Nephron progenitor cell (in vitro differentiated cells): ENCODE measurements at regions not wholly inside any gene's neighbourhood (a gene's known extent, or its start where the extent isn't known, plus 50 kb on each side); places are given as distances from the start of the nearest gene placed in this dataset.
"Not testable (repeated sequence)": the region's sequence is repeated elsewhere in the genome, so short reads cannot be mapped to it uniquely, and the experiment has no call there.

Experiments
- DNase-seq: peaks from one replicate; pipeline ENCODE4 v3.0.0; 2021
- H3K27ac Mint-ChIP-seq: 2 replicates; pipeline ENCODE4 v1.8.0; 2021; ENCODE audit warnings: mild to moderate bottlenecking, moderate library complexity, mixed read lengths
- H3K27me3 Mint-ChIP-seq: 2 replicates; pipeline ENCODE4 v1.8.0; 2021; ENCODE audit warnings: mild to moderate bottlenecking, low read depth, mixed read lengths; ENCODE audit not compliant: poor library complexity
- H3K36me3 Mint-ChIP-seq: 2 replicates; pipeline ENCODE4 v1.8.0; 2021; ENCODE audit warnings: low read depth, mixed read lengths
- H3K4me1 Mint-ChIP-seq: 2 replicates; pipeline ENCODE4 v1.8.0; 2021; ENCODE audit warnings: mixed read lengths
- H3K4me3 Mint-ChIP-seq: 2 replicates; pipeline ENCODE4 v1.8.0; 2021; ENCODE audit warnings: mild to moderate bottlenecking, moderate library complexity, mixed read lengths
- H3K9me3 Mint-ChIP-seq: 2 replicates; pipeline ENCODE4 v1.8.0; 2021; ENCODE audit warnings: mild to moderate bottlenecking, moderate library complexity, mixed read lengths
- CTCF ChIP-seq: fragments of 200-600 bp; sonication (generic); IDR thresholded peaks from 2 replicates; pipeline ENCODE4 v1.5.0; 2021; ENCODE audit warnings: antibody characterized with exemption

GRCh38 chr18:59983506-59983905 is 83.7 kb downstream of the PMAIP1 start:
- Mint-ChIP-seq H3K27me3 (peaks cover 5% of the 10 kb centered on the region), H3K9me3 (no peaks in the 10 kb centered on the region), H3K27ac (no peak overlapping the region), H3K4me3 (no peak overlapping the region), H3K36me3 (no peaks in the 10 kb centered on the region), H3K4me1 (peaks cover 4% of the 10 kb centered on the region)
- DNase-seq: no peak
- TF ChIP-seq CTCF: no peak

GRCh38 chr18:59980188-59980637 is 80.4 kb downstream of the PMAIP1 start:
- Mint-ChIP-seq H3K36me3 (no peaks in the 10 kb centered on the region), H3K27ac (no peak overlapping the region), H3K27me3 (peaks cover 5% of the 10 kb centered on the region), H3K4me3 (no peak overlapping the region), H3K9me3 (no peaks in the 10 kb centered on the region), H3K4me1 (no peaks in the 10 kb centered on the region)
- no peak for TF ChIP-seq CTCF
- no peak for DNase-seq

- DNase-seq: no peak
- no peaks in the 10 kb centered on the region for H3K9me3 Mint-ChIP-seq
- no peaks in the 10 kb centered on the region for H3K27me3 Mint-ChIP-seq
- H3K4me1 Mint-ChIP-seq: no peaks in the 10 kb centered on the region
- no peaks in the 10 kb centered on the region for H3K36me3 Mint-ChIP-seq
- no peak for TF ChIP-seq CTCF
- H3K4me3 Mint-ChIP-seq: no peak overlapping the region
- no peak overlapping the region for H3K27ac Mint-ChIP-seq
Measured at GRCh38 chr18:59971871-59972428, 72.2 kb downstream of the PMAIP1 start.

GRCh38 chr18:59971144-59971543 is 71.3 kb downstream of the PMAIP1 start:
- H3K4me1 Mint-ChIP-seq, DNase-seq, H3K9me3 Mint-ChIP-seq, H3K27me3 Mint-ChIP-seq, H3K27ac Mint-ChIP-seq, H3K36me3 Mint-ChIP-seq, H3K4me3 Mint-ChIP-seq: not testable (repeated sequence)

GRCh38 chr18:59969477-59970028 is 69.8 kb downstream of the PMAIP1 start:
- H3K27me3 Mint-ChIP-seq, H3K27ac Mint-ChIP-seq, H3K4me1 Mint-ChIP-seq, DNase-seq, H3K9me3 Mint-ChIP-seq, H3K36me3 Mint-ChIP-seq, H3K4me3 Mint-ChIP-seq: not testable (repeated sequence)

GRCh38 chr18:59968583-59968982 is 68.8 kb downstream of the PMAIP1 start:
- DNase-seq: no peak
- TF ChIP-seq CTCF: no peak
- Mint-ChIP-seq H3K4me3 (no peak overlapping the region), H3K4me1 (no peaks in the 10 kb centered on the region), H3K36me3 (no peaks in the 10 kb centered on the region), H3K27me3 (no peaks in the 10 kb centered on the region), H3K27ac (no peak overlapping the region), H3K9me3 (no peaks in the 10 kb centered on the region)

GRCh38 chr18:59967878-59968277 is 68.1 kb downstream of the PMAIP1 start:
- no peaks in the 10 kb centered on the region for H3K27me3 Mint-ChIP-seq
- DNase-seq: no peak
- H3K36me3 Mint-ChIP-seq: no peaks in the 10 kb centered on the region
- no peak overlapping the region for H3K27ac Mint-ChIP-seq
- H3K4me1 Mint-ChIP-seq: no peaks in the 10 kb centered on the region
- no peak for TF ChIP-seq CTCF
- H3K4me3 Mint-ChIP-seq: no peak overlapping the region
- no peaks in the 10 kb centered on the region for H3K9me3 Mint-ChIP-seq
